Neural cell (in vitro differentiated cells): ENCODE measurements at regions not wholly inside any gene's neighbourhood (a gene's known extent, or its start where the extent isn't known, plus 50 kb on each side); places are given as distances from the start of the nearest gene placed in this dataset.

Experiments used
- H2AFZ ChIP-seq: fragments of 200-600, 300-800 bp; sonication (generic), shearing (Covaris generic); 2 replicates; pipeline ENCODE4 v1.6.0; 2014; ENCODE audit warnings: low read depth, mild to moderate bottlenecking, antibody characterized with exemption, low read length, moderate library complexity
- H3F3A ChIP-seq: fragments of 200-600 bp; shearing (Covaris generic); 2 replicates; pipeline ENCODE4 v1.6.1; 2016; ENCODE audit warnings: mild to moderate bottlenecking, moderate library complexity, mixed read lengths, antibody characterized with exemption, low read length; ENCODE audit not compliant: insufficient read depth, poor library complexity, severe bottlenecking
- H3K27ac ChIP-seq: fragments of 200-600, 300-800 bp; sonication (generic), shearing (Covaris generic); 2 replicates; pipeline ENCODE4 v1.5.1; 2014; ENCODE audit warnings: mild to moderate bottlenecking, low read length, moderate library complexity
- H3K27me3 ChIP-seq: fragments of 300-800, 200-600 bp; sonication (generic), shearing (Covaris generic); 2 replicates; pipeline ENCODE4 v1.6.0; 2014; ENCODE audit warnings: mild to moderate bottlenecking, low read depth, low read length, moderate library complexity; ENCODE audit not compliant: insufficient read depth
- H3K36me3 ChIP-seq: fragments of 300-800, 200-600 bp; sonication (generic), shearing (Covaris generic); 2 replicates; pipeline ENCODE4 v1.5.1; 2014; ENCODE audit warnings: mild to moderate bottlenecking, antibody characterized with exemption, low read length, moderate library complexity; ENCODE audit not compliant: insufficient read depth
- H3K4me2 ChIP-seq: fragments of 300-800, 200-600 bp; sonication (generic), shearing (Covaris generic); 2 replicates; pipeline ENCODE4 v1.6.0; 2014; ENCODE audit warnings: mild to moderate bottlenecking, low read length
- H3K4me3 ChIP-seq: fragments of 300-800, 200-600 bp; sonication (generic), shearing (Covaris generic); 2 replicates; pipeline ENCODE4 v1.5.1; 2014; ENCODE audit warnings: mild to moderate bottlenecking, low read length, moderate library complexity
- H3K79me2 ChIP-seq: fragments of 200-600 bp; shearing (Covaris generic); replicated peaks from 2 replicates; pipeline ENCODE4 v1.6.0; 2014; ENCODE audit warnings: mild to moderate bottlenecking, low read length, moderate library complexity; ENCODE audit not compliant: insufficient read depth
- H3K9ac ChIP-seq: fragments of 300-800, 200-600 bp; sonication (generic), shearing (Covaris generic); 2 replicates; pipeline ENCODE4 v1.6.1; 2016; ENCODE audit warnings: mild to moderate bottlenecking, low read length, mixed read lengths
- H3K9me2 ChIP-seq: fragments of 200-600 bp; shearing (Covaris generic); 2 replicates; pipeline ENCODE4 v1.6.1; 2016; ENCODE audit warnings: mild to moderate bottlenecking, low read length, mixed read lengths; ENCODE audit not compliant: insufficient read depth
- H3K9me3 ChIP-seq: fragments of 200-600, 300-800 bp; sonication (generic), shearing (Covaris generic); 2 replicates; pipeline ENCODE4 v1.6.1; 2016; ENCODE audit warnings: mild to moderate bottlenecking, mixed run types, low read length, moderate library complexity, mixed read lengths
- H4K20me1 ChIP-seq: fragments of 200-600 bp; shearing (Covaris generic); 2 replicates; pipeline ENCODE4 v1.6.1; 2016; ENCODE audit warnings: mild to moderate bottlenecking, mixed run types; ENCODE audit not compliant: insufficient read depth
- CTCF ChIP-seq: fragments of 450-650 bp; IDR thresholded peaks from 2 replicates; pipeline ENCODE4 v1.5.1; 2014; ENCODE audit warnings: antibody characterized with exemption, mild to moderate bottlenecking, moderate library complexity; ENCODE audit not compliant: poor library complexity, severe bottlenecking
- EP300 ChIP-seq: fragments of 450-650 bp; conservative IDR thresholded peaks from 2 replicates; pipeline ENCODE4 v1.6.1; 2014; ENCODE audit warnings: antibody characterized with exemption, mild to moderate bottlenecking, moderate library complexity; ENCODE audit not compliant: poor library complexity, severe bottlenecking
- EZH2 ChIP-seq: fragments of 200-600, 300-800 bp; shearing (Covaris generic), sonication (generic); IDR thresholded peaks from 2 replicates; pipeline ENCODE4 v1.6.1; 2014; ENCODE audit warnings: antibody characterized with exemption, low read length, borderline replicate concordance, mild to moderate bottlenecking; ENCODE audit not compliant: insufficient read depth, poor library complexity, severe bottlenecking
- MXI1 ChIP-seq: fragments of 450-650 bp; conservative IDR thresholded peaks from 2 replicates; pipeline ENCODE4 v1.6.1; 2014; ENCODE audit warnings: antibody characterized with exemption, mild to moderate bottlenecking; ENCODE audit not compliant: poor library complexity, severe bottlenecking
- POLR2AphosphoS5 ChIP-seq: IDR thresholded peaks from 2 replicates; pipeline ENCODE4 v1.6.1; 2012
- RAD21 ChIP-seq: fragments of 450-650 bp; conservative IDR thresholded peaks from 2 replicates; pipeline ENCODE4 v1.6.1; 2014; ENCODE audit warnings: antibody characterized with exemption, mild to moderate bottlenecking, moderate library complexity
- REST ChIP-seq: IDR thresholded peaks from 2 replicates; pipeline ENCODE4 v1.6.1; 2012; ENCODE audit warnings: borderline replicate concordance
- SMC3 ChIP-seq: fragments of 450-650 bp; conservative IDR thresholded peaks from 2 replicates; pipeline ENCODE4 v1.6.1; 2014; ENCODE audit warnings: antibody characterized with exemption, mild to moderate bottlenecking, moderate library complexity; ENCODE audit not compliant: poor library complexity
- TAF1 ChIP-seq: IDR thresholded peaks from 2 replicates; pipeline ENCODE4 v1.6.1; 2012; ENCODE audit warnings: low read depth

GRCh38 chr17:77782611-77783010, 175.9 kb upstream of the TNRC6C start:
- Histone ChIP-seq H4K20me1 (no peaks in the 10 kb centered on the region), H3K36me3 (no peaks in the 10 kb centered on the region), H3F3A (no peaks in the 10 kb centered on the region), H3K27ac (no peak overlapping the region), H3K79me2 (no peaks in the 10 kb centered on the region), H2AFZ (no peak overlapping the region), H3K27me3 (no peaks in the 10 kb centered on the region), H3K9me3 (no peaks in the 10 kb centered on the region), H3K4me2 (no peak overlapping the region), H3K4me3 (no peak overlapping the region), H3K9me2 (no peaks in the 10 kb centered on the region), H3K9ac (no peak overlapping the region)
- TF ChIP-seq CTCF (no peak), SMC3 (no peak), EZH2 (no peak), EP300 (no peak), MXI1 (no peak), TAF1 (no peak), POLR2AphosphoS5 (no peak), RAD21 (no peak)

- TF ChIP-seq CTCF (no peak), RAD21 (no peak), REST (no peak), POLR2AphosphoS5 (no peak), TAF1 (no peak), SMC3 (no peak), MXI1 (no peak), EP300 (no peak), EZH2 (no peak)
Observed at GRCh38 chr17:77783991-77784820, 174.3 kb upstream of the TNRC6C start.

More at GRCh38 chr17:77783991-77784820, 174.3 kb upstream of the TNRC6C start:
- Histone ChIP-seq H3K9ac (no peak overlapping the region), H4K20me1 (no peaks in the 10 kb centered on the region), H3K9me3 (no peaks in the 10 kb centered on the region), H2AFZ (no peak overlapping the region), H3K27me3 (no peaks in the 10 kb centered on the region), H3F3A (no peaks in the 10 kb centered on the region), H3K4me2 (no peak overlapping the region), H3K27ac (no peak overlapping the region), H3K4me3 (no peak overlapping the region), H3K9me2 (no peaks in the 10 kb centered on the region), H3K36me3 (no peaks in the 10 kb centered on the region), H3K79me2 (no peaks in the 10 kb centered on the region)
